Tibial artery (tissue), 4 donors: ENCODE measurements at regions not wholly inside any gene's neighbourhood (a gene's known extent, or its start where the extent isn't known, plus 50 kb on each side); places are given as distances from the start of the nearest gene placed in this dataset.

Source experiments
- DNase-seq, 2 donors: peaks; one replicate each; pipeline ENCODE4 v3.0.0-alpha.2; 2019
- H3K27ac ChIP-seq, 2 donors: fragments of 200-600 bp; sonication (generic) in 1 of 2; 1 replicate in 1 of 2; 2 replicates in 1 of 2; pipeline ENCODE4 v1.5.1; 2018 to 2019; ENCODE audit warnings: mild to moderate bottlenecking in 1 of 2
- H3K27me3 ChIP-seq, 2 donors: fragments of 200-600 bp; sonication (generic) in 1 of 2; one replicate each; pipeline versions ENCODE4 v1.5.1 to v1.6.0; 2016 to 2019
- H3K36me3 ChIP-seq, 3 donors: fragments of 200-600 bp; sonication (generic) in 2 of 3; one replicate each; pipeline ENCODE4 v1.5.1; 2016 to 2019; ENCODE audit warnings: mild to moderate bottlenecking in 2 of 3
- H3K4me1 ChIP-seq, 4 donors: fragments of 200-600 bp; sonication (generic) in 2 of 4; 1 replicate in 3 of 4; 2 replicates in 1 of 4; pipeline ENCODE4 v1.5.1; 2016 to 2019
- H3K4me3 ChIP-seq, 2 donors: fragments of 200-600 bp; sonication (generic) in 1 of 2; 1 replicate in 1 of 2; 2 replicates in 1 of 2; pipeline ENCODE4 v1.5.1; 2018 to 2019; ENCODE audit warnings: mild to moderate bottlenecking in 2 of 2
- H3K9me3 ChIP-seq, 3 donors: fragments of 200-600 bp; sonication (generic) in 1 of 3; one replicate each; pipeline ENCODE4 v1.5.1; 2016 to 2019
- CTCF ChIP-seq, 2 experiments: fragments of 200-600 bp in 1 of 2; fragments of 450-650 bp in 1 of 2; IDR thresholded peaks; one replicate each; pipeline ENCODE4 v1.5.1; 2017 to 2019; ENCODE audit warnings: antibody characterized with exemption in 2 of 2, mild to moderate bottlenecking in 1 of 2, moderate library complexity in 1 of 2
- intact Hi-C: fragments of 100-400 bp; cut with DNase I; formaldehyde crosslinking; loops from one replicate; pipeline ENCODE4 v1.15.0; 2023; ENCODE audit warnings: low total_unique reads

DNA sequence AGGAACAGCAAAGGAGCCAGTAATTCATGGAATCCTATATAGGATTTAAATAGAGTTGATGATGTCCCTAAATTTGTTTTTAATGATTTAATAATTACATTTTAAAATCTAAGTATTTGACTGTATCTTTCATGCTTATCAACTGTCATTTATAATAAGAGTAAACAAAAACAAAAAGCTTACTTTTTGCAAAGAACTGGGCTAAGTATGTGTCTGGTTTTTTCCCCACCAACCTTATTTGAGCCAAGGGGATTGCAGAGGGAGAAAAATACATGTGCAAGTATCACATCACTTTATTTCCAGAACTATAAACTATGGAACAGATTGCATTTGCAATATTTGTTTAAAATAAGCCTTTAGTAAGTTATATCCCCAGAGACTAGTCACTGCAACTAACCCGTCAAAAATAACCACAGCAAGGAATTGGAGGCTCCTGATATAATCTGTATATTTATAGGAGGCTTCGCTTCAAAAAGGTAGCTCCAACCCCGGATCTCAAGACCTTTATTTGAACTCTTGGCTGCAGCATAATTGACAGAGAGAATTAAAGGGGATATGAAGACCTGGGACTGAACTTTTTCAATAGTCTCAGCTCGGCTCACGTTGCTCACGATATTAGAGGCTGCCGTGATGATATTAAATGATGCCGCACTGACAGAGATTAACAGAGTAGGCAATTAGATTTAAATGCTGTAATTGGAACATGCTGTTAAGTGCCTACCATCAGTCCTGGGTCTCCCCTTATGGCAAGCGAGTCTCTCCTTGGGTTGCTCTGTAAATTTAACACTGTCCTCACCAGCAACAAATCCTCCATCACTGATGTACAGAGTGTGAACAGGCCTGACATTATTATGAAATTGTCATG is 329.1 kb upstream of the NFIA start:
- no peaks in the 10 kb centered on the region for H3K36me3 ChIP-seq
- no peak for TF ChIP-seq CTCF (IDR thresholded peaks at IDR 0.05)
- DNase-seq, result no peak
- H3K9me3 ChIP-seq, result no peaks in the 10 kb centered on the region
- no peaks in the 10 kb centered on the region for H3K27me3 ChIP-seq
- no peaks in the 10 kb centered on the region for H3K4me1 ChIP-seq
- intact Hi-C loops, result no loop called here
- no peak overlapping the region for H3K4me3 ChIP-seq
- H3K27ac ChIP-seq, result no peak overlapping the region

GRCh38 chr1:60751306-60751705 is 331.1 kb upstream of the NFIA start:
- H3K4me1 ChIP-seq, result peaks cover 0 to 4% (median 0%) of the 10 kb centered on the region in 4 donors
- H3K36me3 ChIP-seq, result no peaks in the 10 kb centered on the region
- no peak overlapping the region for H3K27ac ChIP-seq
- no peak for DNase-seq
- no peak for TF ChIP-seq CTCF (IDR thresholded peaks at IDR 0.05)
- H3K4me3 ChIP-seq, result no peak overlapping the region
- H3K27me3 ChIP-seq, result no peaks in the 10 kb centered on the region
- intact Hi-C loops, result no loop called here
- no peaks in the 10 kb centered on the region for H3K9me3 ChIP-seq

GRCh38 chr1:60747353-60747752 is 335.0 kb upstream of the NFIA start:
- no peaks in the 10 kb centered on the region for H3K36me3 ChIP-seq

DNA sequence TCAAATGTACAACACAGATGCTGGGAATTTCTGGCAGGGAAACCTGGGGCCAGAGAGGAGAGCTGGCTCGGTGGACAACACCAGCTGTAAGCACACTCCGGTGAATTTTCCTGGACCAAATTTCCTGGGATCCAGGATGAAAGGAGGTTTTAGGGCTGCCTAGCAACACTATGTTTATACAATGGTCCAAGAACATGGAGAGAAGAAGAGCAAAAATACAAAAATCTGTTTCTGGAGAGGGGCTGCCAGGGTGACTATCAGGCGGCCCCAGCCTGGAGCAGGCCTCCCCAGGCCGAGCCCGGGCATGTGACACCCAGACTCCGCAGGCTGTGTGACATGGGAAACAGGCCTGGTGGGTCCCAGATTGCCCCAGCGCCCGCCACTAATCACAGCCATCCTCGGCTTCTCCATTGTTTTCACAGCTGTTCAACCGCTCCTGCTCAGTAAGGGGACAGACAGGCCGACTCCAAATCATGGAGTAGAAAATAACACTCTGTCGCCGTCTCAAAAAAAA is 336.0 kb upstream of the NFIA start:
- Histone ChIP-seq H3K4me1 (peaks cover 0 to 10% (median 0%) of the 10 kb centered on the region in 4 donors), H3K9me3 (no peaks in the 10 kb centered on the region), H3K36me3 (no peaks in the 10 kb centered on the region), H3K27ac (peak overlapping the region; percentile 57 to 68), H3K4me3 (no peak overlapping the region), H3K27me3 (no peaks in the 10 kb centered on the region)
- TF ChIP-seq CTCF (IDR thresholded peaks at IDR 0.05), result no peak
- DNase-seq, result no peak
- intact Hi-C loops, result no loop called here

More at GRCh38 chr1:60747353-60747752, 335.0 kb upstream of the NFIA start:
- Histone ChIP-seq H3K4me1 (peaks cover 0 to 10% (median 0%) of the 10 kb centered on the region in 4 donors), H3K27me3 (no peaks in the 10 kb centered on the region), H3K27ac (no peak overlapping the region), H3K4me3 (no peak overlapping the region), H3K9me3 (no peaks in the 10 kb centered on the region)
- TF ChIP-seq CTCF (IDR thresholded peaks at IDR 0.05), result no peak
- intact Hi-C loops, result no loop called here
- DNase-seq, result no peak

- Histone ChIP-seq H3K36me3 (no peaks in the 10 kb centered on the region), H3K4me1 (peaks cover 0 to 10% (median 0%) of the 10 kb centered on the region in 4 donors), H3K9me3 (no peaks in the 10 kb centered on the region), H3K27ac (no peak overlapping the region), H3K27me3 (no peaks in the 10 kb centered on the region), H3K4me3 (no peak overlapping the region)
- TF ChIP-seq CTCF (IDR thresholded peaks at IDR 0.05), result no peak
- no peak for DNase-seq
- intact Hi-C loops, result no loop called here
Observed at GRCh38 chr1:60745484-60745883, 336.9 kb upstream of the NFIA start.
